RWPE2 (cell line): ENCODE measurements at regions not wholly inside any gene's neighbourhood (a gene's known extent, or its start where the extent isn't known, plus 50 kb on each side); places are given as distances from the start of the nearest gene placed in this dataset.

ENCODE experiments used
- ATAC-seq: fragments of 200-7000 bp; cut with Tn5 transposase; 3 replicates; pipeline ENCODE4 v1.9.1; 2021; ENCODE audit warnings: low read depth
- DNase-seq: peaks from one replicate; pipeline ENCODE4 v3.0.0-alpha.2; 2020; ENCODE audit warnings: low spot score
- H3K27ac ChIP-seq: fragments of 450-650 bp; 2 replicates; pipeline ENCODE4 v1.5.1; 2017; ENCODE audit warnings: mild to moderate bottlenecking; ENCODE audit not compliant: poor library complexity, severe bottlenecking
- H3K27me3 ChIP-seq: fragments of 250-450 bp; sonication (Bioruptor Pico); 2 replicates; pipeline ENCODE4 v1.5.1; 2021; ENCODE audit warnings: mild to moderate bottlenecking, moderate library complexity; ENCODE audit not compliant: insufficient read depth, poor library complexity, severe bottlenecking
- H3K36me3 ChIP-seq: fragments of 250-450 bp; sonication (Bioruptor Pico); 2 replicates; pipeline ENCODE4 v1.5.1; 2020; ENCODE audit warnings: low read depth, mild to moderate bottlenecking, moderate library complexity
- H3K4me1 ChIP-seq: fragments of 250-450 bp; sonication (Bioruptor Pico); 2 replicates; pipeline ENCODE4 v1.5.1; 2021; ENCODE audit warnings: mild to moderate bottlenecking, moderate library complexity; ENCODE audit not compliant: insufficient read depth, poor library complexity, severe bottlenecking
- H3K4me3 ChIP-seq: fragments of 250-450 bp; sonication (Bioruptor Pico); 2 replicates; pipeline ENCODE4 v1.5.1; 2021; ENCODE audit warnings: mild to moderate bottlenecking, moderate library complexity; ENCODE audit not compliant: severe bottlenecking
- H3K9me3 ChIP-seq: fragments of 250-450 bp; sonication (Bioruptor Pico); 2 replicates; pipeline ENCODE4 v1.5.1; 2021; ENCODE audit warnings: mild to moderate bottlenecking, moderate library complexity; ENCODE audit not compliant: severe bottlenecking
- TF ChIP-seq, protein P1 (sequence below): fragments of 450-650 bp; IDR thresholded peaks from one replicate; pipeline ENCODE4 v1.5.1; 2017; ENCODE audit warnings: mild to moderate bottlenecking, moderate library complexity; ENCODE audit not compliant: poor library complexity, severe bottlenecking

DNA sequence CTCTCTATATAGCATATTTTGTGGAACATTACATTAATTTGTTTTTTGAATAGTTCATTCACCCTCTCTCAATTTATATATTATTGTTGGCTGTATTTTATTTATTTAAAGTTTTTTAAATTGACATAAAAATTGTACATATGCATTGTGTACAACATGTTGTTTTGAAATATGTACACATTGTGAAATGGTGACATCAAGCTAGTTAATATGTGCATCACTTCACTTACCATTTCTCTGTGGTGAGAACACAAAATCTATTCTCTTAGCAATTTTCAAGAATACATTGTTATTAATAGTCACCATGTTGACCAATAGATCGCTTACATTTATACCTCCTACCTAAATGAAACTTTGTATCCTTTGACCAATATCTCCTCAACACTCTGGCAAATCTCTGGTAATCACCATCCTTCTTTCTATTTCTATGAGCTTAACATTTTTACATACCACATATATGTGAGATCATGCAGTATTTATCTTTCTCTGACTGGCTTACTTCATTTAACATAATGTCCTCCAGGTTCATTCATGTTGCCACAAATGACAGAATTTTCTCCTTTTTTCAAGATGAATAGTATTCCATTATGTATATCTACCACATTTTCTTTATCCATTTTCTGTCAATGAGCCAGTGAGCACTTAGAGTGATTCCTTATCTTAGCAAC lies 180.9 kb upstream of the DEPDC1 start:
- Histone ChIP-seq H3K9me3 (no peaks in the 10 kb centered on the region), H3K36me3 (no peaks in the 10 kb centered on the region), H3K27ac (no peak overlapping the region), H3K4me1 (peaks cover 3% of the 10 kb centered on the region), H3K4me3 (no peak overlapping the region), H3K27me3 (no peaks in the 10 kb centered on the region)
- TF ChIP-seq, protein P1, sequence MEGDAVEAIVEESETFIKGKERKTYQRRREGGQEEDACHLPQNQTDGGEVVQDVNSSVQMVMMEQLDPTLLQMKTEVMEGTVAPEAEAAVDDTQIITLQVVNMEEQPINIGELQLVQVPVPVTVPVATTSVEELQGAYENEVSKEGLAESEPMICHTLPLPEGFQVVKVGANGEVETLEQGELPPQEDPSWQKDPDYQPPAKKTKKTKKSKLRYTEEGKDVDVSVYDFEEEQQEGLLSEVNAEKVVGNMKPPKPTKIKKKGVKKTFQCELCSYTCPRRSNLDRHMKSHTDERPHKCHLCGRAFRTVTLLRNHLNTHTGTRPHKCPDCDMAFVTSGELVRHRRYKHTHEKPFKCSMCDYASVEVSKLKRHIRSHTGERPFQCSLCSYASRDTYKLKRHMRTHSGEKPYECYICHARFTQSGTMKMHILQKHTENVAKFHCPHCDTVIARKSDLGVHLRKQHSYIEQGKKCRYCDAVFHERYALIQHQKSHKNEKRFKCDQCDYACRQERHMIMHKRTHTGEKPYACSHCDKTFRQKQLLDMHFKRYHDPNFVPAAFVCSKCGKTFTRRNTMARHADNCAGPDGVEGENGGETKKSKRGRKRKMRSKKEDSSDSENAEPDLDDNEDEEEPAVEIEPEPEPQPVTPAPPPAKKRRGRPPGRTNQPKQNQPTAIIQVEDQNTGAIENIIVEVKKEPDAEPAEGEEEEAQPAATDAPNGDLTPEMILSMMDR = no peak
- DNase-seq = no peak
- no peak for ATAC-seq

DNA sequence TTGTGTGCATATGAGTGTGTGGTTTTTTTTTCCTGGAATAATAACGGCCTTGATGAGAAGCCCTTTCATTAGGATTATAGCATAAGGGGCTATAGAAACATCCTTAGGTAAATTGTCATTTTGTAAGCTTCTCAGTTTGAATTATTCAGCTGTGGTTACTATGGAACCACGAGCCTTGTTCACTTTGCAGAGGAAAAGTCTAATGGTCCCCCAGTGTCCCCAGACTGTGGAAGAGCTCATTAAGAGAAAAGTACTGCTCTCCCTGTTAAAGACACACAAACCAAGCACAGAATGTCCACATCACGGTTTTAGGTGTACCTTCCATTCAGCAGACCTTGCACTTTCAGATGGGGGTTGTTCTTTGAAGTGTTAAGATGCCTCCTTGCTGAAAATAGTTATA lies 199.3 kb upstream of the DEPDC1 start:
- ATAC-seq = no peak
- TF ChIP-seq, protein P1 = no peak

DNA sequence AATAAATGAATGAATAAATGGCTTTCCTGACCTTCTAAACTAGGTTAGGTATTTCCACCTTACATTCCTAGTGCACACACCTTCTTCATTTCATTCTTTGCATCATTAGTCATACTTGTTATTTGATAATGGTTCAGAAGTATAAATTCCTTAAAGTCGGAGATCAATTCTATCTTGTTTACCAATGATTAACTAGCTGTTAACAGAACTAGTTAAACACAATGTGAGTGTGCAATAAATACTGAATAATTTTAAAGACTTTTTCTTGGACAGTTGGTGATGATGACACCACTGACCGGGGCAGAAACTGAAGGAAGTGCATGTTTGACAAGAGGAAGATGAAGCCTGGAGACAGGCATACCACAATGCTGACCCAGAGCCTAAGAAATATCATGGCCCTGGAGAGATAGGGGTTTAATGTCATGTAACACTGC lies 207.1 kb upstream of the DEPDC1 start:
- DNase-seq (no peak), ATAC-seq (peak; percentile 82)
- Histone ChIP-seq H3K4me3 (no peak overlapping the region), H3K27ac (peak overlapping the region; percentile 20), H3K9me3 (no peaks in the 10 kb centered on the region), H3K36me3 (no peaks in the 10 kb centered on the region), H3K4me1 (peaks cover 12% of the 10 kb centered on the region), H3K27me3 (no peaks in the 10 kb centered on the region)
- TF ChIP-seq, protein P1 = no peak

More for the DNA sequence above, 199.3 kb upstream of the DEPDC1 start:
- Histone ChIP-seq H3K4me3 (no peak overlapping the region), H3K27ac (no peak overlapping the region), H3K4me1 (no peaks in the 10 kb centered on the region), H3K27me3 (no peaks in the 10 kb centered on the region), H3K9me3 (no peaks in the 10 kb centered on the region), H3K36me3 (no peaks in the 10 kb centered on the region)
- no peak for DNase-seq

DNA sequence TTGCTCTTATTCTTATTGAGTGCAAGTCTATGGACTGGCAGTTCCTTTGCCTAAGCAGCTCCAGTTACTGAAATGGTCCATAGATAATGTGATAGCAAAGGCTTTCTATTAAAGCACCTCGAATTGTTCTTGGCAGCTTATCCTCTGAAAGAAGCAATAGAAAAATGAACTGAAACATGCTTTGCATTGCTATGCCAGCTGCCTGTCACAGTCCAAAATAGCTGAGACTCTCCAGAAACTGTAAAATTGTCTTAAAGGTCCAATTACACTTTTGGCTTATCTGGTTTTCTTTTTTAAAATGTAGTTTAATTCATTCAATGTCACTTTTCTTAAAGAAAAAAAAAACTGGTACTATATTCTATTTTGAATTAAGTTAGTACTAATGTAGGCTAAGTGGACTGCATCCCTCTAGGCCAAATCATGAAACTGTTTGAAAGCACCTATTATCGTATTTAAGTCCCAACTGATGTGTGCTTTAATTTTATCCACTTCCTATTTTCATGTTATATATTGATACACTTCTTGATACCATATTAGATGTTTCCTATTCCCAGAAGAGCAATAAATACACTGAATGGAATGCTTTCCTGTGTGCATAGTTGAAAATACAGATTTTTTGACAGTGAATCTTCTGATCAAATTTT lies 208.0 kb upstream of the DEPDC1 start:
- peaks cover 12% of the 10 kb centered on the region for H3K4me1 ChIP-seq
- ATAC-seq = no peak

More for the DNA sequence above, 208.0 kb upstream of the DEPDC1 start:
- no peak for DNase-seq
- Histone ChIP-seq H3K27me3 (no peaks in the 10 kb centered on the region), H3K27ac (no peak overlapping the region), H3K9me3 (no peaks in the 10 kb centered on the region), H3K36me3 (no peaks in the 10 kb centered on the region), H3K4me3 (no peak overlapping the region)
- TF ChIP-seq, protein P1 = no peak
